Caco-2 (cell line): ENCODE measurements at regions not wholly inside any gene's neighbourhood (a gene's known extent, or its start where the extent isn't known, plus 50 kb on each side); places are given as distances from the start of the nearest gene placed in this dataset.

ENCODE experiments used
- BruUV-seq: library from RNA; stranded (reverse); fragments of 400-500 nt; replicated peaks from 2 replicates; lab custom pipeline; 2021; lab: Mats Ljungman, UMichigan
- CTCF ChIA-PET: fragments of 300-600 bp; sonication (Branson Sonifier 250); formaldehyde crosslinking; loops from one replicate; lab custom pipeline; 2022; ENCODE audit warnings: antibody characterized with exemption; lab: Charles Lee
- POLR2A ChIA-PET: fragments of 300-600 bp; sonication (Branson Sonifier 250); formaldehyde crosslinking; loops from one replicate; lab custom pipeline; 2022; ENCODE audit warnings: antibody characterized with exemption; lab: Charles Lee
- DNase-seq, 2 experiments: peaks; one replicate each; pipeline versions ENCODE4 v3.0.0 to v3.0.0-alpha.2; 2020 to 2022
- H3K27me3 ChIP-seq: replicated peaks from 2 replicates; pipeline ENCODE4 v1.6.0; 2011; ENCODE audit warnings: low read length; ENCODE audit not compliant: control insufficient read depth, insufficient read depth
- H3K36me3 ChIP-seq: 2 replicates; pipeline ENCODE4 v1.5.1; 2011; ENCODE audit warnings: low read length; ENCODE audit not compliant: control insufficient read depth, insufficient read depth
- H3K4me1 ChIP-seq: fragments of 250-450 bp; sonication (Bioruptor Pico); 2 replicates; pipeline ENCODE4 v1.5.1; 2020; ENCODE audit warnings: mild to moderate bottlenecking
- H3K4me3 ChIP-seq: 2 replicates; pipeline ENCODE4 v1.5.1; 2011; ENCODE audit warnings: low read depth, mild to moderate bottlenecking, control low read depth, low read length
- H3K9me3 ChIP-seq: fragments of 250-450 bp; sonication (Bioruptor Pico); 2 replicates; pipeline ENCODE4 v1.5.1; 2020; ENCODE audit warnings: mild to moderate bottlenecking, moderate library complexity
- H3K27ac Mint-ChIP-seq: one replicate; pipeline ENCODE4 v1.8.0; 2022; ENCODE audit warnings: mixed read lengths; ENCODE audit not compliant: unreplicated experiment
- H3K27me3 Mint-ChIP-seq: one replicate; pipeline ENCODE4 v1.8.0; 2022; ENCODE audit warnings: mixed read lengths; ENCODE audit not compliant: insufficient read depth, unreplicated experiment
- H3K36me3 Mint-ChIP-seq: one replicate; pipeline ENCODE4 v1.8.0; 2022; ENCODE audit warnings: mild to moderate bottlenecking, mixed read lengths; ENCODE audit not compliant: insufficient read depth, unreplicated experiment
- H3K4me1 Mint-ChIP-seq: one replicate; pipeline ENCODE4 v1.8.0; 2022; ENCODE audit warnings: low read depth, mixed read lengths; ENCODE audit not compliant: unreplicated experiment
- H3K4me3 Mint-ChIP-seq: one replicate; pipeline ENCODE4 v1.8.0; 2022; ENCODE audit warnings: mild to moderate bottlenecking, moderate library complexity, mixed read lengths; ENCODE audit not compliant: unreplicated experiment
- H3K9me3 Mint-ChIP-seq: one replicate; pipeline ENCODE4 v1.8.0; 2022; ENCODE audit warnings: mixed read lengths; ENCODE audit not compliant: unreplicated experiment
- intact Hi-C: fragments of 100-400 bp; cut with micrococcal nuclease; formaldehyde crosslinking; loops from one replicate; pipeline ENCODE4 v1.10.0; 2022; ENCODE audit not compliant: unreplicated experiment
- TF ChIP-seq, protein P1 (sequence below), 2 experiments: fragments of 200-600 bp in 1 of 2; IDR thresholded peaks; 1 replicate in 1 of 2; 2 replicates in 1 of 2; pipeline versions ENCODE4 v1.5.1 to v1.8.0; 2011 to 2022; ENCODE audit warnings: antibody characterized with exemption in 1 of 2, control low read depth in 1 of 2, inconsistent platforms in 1 of 2, low read depth in 1 of 2, low read length in 1 of 2, mild to moderate bottlenecking in 1 of 2, moderate library complexity in 1 of 2; ENCODE audit not compliant: insufficient read depth in 1 of 2, severe bottlenecking in 1 of 2, unreplicated experiment in 1 of 2

GRCh38 chr13:58879114-58879513, 1247.6 kb downstream of the PCDH17 start:
- no peak overlapping the region for H3K4me3 Mint-ChIP-seq
- no peaks in the 10 kb centered on the region for H3K9me3 Mint-ChIP-seq
- no peak overlapping the region for H3K27ac Mint-ChIP-seq
- TF ChIP-seq, protein P1, sequence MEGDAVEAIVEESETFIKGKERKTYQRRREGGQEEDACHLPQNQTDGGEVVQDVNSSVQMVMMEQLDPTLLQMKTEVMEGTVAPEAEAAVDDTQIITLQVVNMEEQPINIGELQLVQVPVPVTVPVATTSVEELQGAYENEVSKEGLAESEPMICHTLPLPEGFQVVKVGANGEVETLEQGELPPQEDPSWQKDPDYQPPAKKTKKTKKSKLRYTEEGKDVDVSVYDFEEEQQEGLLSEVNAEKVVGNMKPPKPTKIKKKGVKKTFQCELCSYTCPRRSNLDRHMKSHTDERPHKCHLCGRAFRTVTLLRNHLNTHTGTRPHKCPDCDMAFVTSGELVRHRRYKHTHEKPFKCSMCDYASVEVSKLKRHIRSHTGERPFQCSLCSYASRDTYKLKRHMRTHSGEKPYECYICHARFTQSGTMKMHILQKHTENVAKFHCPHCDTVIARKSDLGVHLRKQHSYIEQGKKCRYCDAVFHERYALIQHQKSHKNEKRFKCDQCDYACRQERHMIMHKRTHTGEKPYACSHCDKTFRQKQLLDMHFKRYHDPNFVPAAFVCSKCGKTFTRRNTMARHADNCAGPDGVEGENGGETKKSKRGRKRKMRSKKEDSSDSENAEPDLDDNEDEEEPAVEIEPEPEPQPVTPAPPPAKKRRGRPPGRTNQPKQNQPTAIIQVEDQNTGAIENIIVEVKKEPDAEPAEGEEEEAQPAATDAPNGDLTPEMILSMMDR (IDR thresholded peaks at IDR 0.05; ENCODE audit: insufficient read depth in 1 of 2, low read depth in 1 of 2, low read length in 1 of 2, severe bottlenecking in 1 of 2, unreplicated experiment in 1 of 2), result no peak
- no TSS peak for BruUV-seq
- no peaks in the 10 kb centered on the region for H3K36me3 ChIP-seq
- no peak for DNase-seq
- H3K4me1 ChIP-seq, result no peaks in the 10 kb centered on the region
- H3K4me1 Mint-ChIP-seq, result no peaks in the 10 kb centered on the region
- H3K27me3 ChIP-seq, result no peaks in the 10 kb centered on the region
- H3K36me3 Mint-ChIP-seq, result no peaks in the 10 kb centered on the region
- no peaks in the 10 kb centered on the region for H3K9me3 ChIP-seq
- intact Hi-C loops, result no loop called here
- ChIA-PET CTCF (no interaction called here), POLR2A (no interaction called here)
- no peaks in the 10 kb centered on the region for H3K27me3 Mint-ChIP-seq
- no peak overlapping the region for H3K4me3 ChIP-seq

- no peaks in the 10 kb centered on the region for H3K36me3 Mint-ChIP-seq
- H3K4me1 Mint-ChIP-seq, result no peaks in the 10 kb centered on the region
- intact Hi-C loops, result no loop called here
- no TSS peak for BruUV-seq
- H3K27ac Mint-ChIP-seq, result no peak overlapping the region
- ChIA-PET POLR2A (no interaction called here), CTCF (no interaction called here)
- no peaks in the 10 kb centered on the region for H3K27me3 Mint-ChIP-seq
- no peaks in the 10 kb centered on the region for H3K9me3 Mint-ChIP-seq
- DNase-seq, result no peak
- Histone ChIP-seq H3K9me3 (no peaks in the 10 kb centered on the region), H3K36me3 (no peaks in the 10 kb centered on the region), H3K4me1 (no peaks in the 10 kb centered on the region), H3K4me3 (no peak overlapping the region), H3K27me3 (no peaks in the 10 kb centered on the region)
- TF ChIP-seq, protein P1 (IDR thresholded peaks at IDR 0.05; ENCODE audit: insufficient read depth in 1 of 2, low read depth in 1 of 2, low read length in 1 of 2, severe bottlenecking in 1 of 2, unreplicated experiment in 1 of 2), result no peak
- no peak overlapping the region for H3K4me3 Mint-ChIP-seq
These were observed 1251.0 kb downstream of the PCDH17 start for GRCh38 chr13:58882516-58882915.

- no peak overlapping the region for H3K27ac Mint-ChIP-seq
- Histone ChIP-seq H3K27me3 (no peaks in the 10 kb centered on the region), H3K4me3 (no peak overlapping the region), H3K36me3 (no peaks in the 10 kb centered on the region), H3K9me3 (no peaks in the 10 kb centered on the region), H3K4me1 (no peaks in the 10 kb centered on the region)
- no peaks in the 10 kb centered on the region for H3K27me3 Mint-ChIP-seq
- BruUV-seq, result no TSS peak
- intact Hi-C loops, result no loop called here
- TF ChIP-seq, protein P1 (IDR thresholded peaks at IDR 0.05; ENCODE audit: insufficient read depth in 1 of 2, low read depth in 1 of 2, low read length in 1 of 2, severe bottlenecking in 1 of 2, unreplicated experiment in 1 of 2), result no peak
- CTCF ChIA-PET, result no interaction called here
- no peaks in the 10 kb centered on the region for H3K4me1 Mint-ChIP-seq
- no peak overlapping the region for H3K4me3 Mint-ChIP-seq
- no peaks in the 10 kb centered on the region for H3K9me3 Mint-ChIP-seq
- no peak for DNase-seq
- no peaks in the 10 kb centered on the region for H3K36me3 Mint-ChIP-seq
- POLR2A ChIA-PET, result no interaction called here
These were observed 1251.9 kb downstream of the PCDH17 start for GRCh38 chr13:58883405-58883804.
